ENCODE measurements at regions not wholly inside any gene's neighbourhood (a gene's known extent, or its start where the extent isn't known, plus 50 kb on each side); places are given as distances from the start of the nearest gene placed in this dataset.

DNA sequence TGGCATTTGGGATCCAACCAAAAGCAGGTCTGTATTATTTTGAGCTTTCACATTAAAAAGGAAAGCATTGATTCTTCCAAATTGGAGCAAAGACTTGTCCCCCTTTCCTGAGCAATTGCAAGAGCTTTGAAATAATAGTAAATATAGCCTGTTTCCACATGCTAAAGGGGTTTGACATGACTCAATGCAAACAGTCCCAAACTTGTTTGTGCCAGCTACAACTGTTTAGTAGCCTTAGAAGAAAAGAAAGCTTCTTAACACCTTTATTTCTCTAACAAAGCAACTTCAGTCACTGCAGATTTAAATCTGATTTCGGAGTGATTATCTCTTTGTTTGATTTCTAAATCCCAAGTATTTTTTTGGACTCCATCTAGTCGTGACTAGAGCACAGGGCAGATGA, 180.2 kb downstream of the SEMA6D start:
- intact Hi-C loops (cut with micrococcal nuclease), result no loop called here
- no peak overlapping the region for H3K27ac Mint-ChIP-seq (ENCODE audit: low read depth, unreplicated experiment)
- H3K4me3 Mint-ChIP-seq (ENCODE audit: unreplicated experiment), result no peak overlapping the region
- H3K9me3 Mint-ChIP-seq (ENCODE audit: unreplicated experiment), result no peaks in the 10 kb centered on the region
- H3K27me3 Mint-ChIP-seq (ENCODE audit: insufficient read depth, unreplicated experiment), result no peaks in the 10 kb centered on the region
- H3K36me3 Mint-ChIP-seq (ENCODE audit: insufficient read depth, unreplicated experiment), result no peaks in the 10 kb centered on the region
- ChIA-PET CTCF (interaction anchor here (1.1 kb wide), 2 partner anchors 76 to 182 kb away, joined by 4 read pairs; no protein-coding TSS in a partner anchor), POLR2A (interaction anchor here (1.1 to 1.8 kb wide), 4 partner anchors 11 to 80 kb away, joined by 3 to 4 read pairs (median 4); no protein-coding TSS in a partner anchor)
- BruUV-seq (replicated peaks), result no TSS peak
- no peak for DNase-seq (ENCODE audit: unreplicated experiment)
- H3K4me1 Mint-ChIP-seq (ENCODE audit: insufficient read depth, unreplicated experiment), result peaks cover 10% of the 10 kb centered on the region
- TF ChIP-seq CTCF (IDR thresholded peaks at IDR 0.05; ENCODE audit: unreplicated experiment), result no peak

DNA sequence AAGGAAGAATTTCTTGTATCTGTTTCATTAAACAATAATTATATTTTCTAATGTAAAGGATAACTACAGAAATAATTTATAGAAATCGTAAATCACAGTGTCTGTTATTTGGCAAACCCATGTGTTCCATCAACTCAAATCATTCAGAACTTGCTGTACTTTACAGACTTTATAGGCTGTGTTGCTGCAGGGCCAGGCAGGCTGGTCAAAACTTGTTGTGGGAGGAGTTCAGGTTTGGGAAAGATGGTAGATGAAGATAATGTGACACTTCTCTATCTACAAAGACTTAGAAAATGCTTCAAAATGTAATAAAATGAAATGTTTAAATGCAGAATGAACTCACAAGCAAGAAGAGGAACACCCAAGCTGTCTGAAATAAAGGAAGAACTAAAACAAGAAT, 183.4 kb downstream of the SEMA6D start:
- Mint-ChIP-seq H3K36me3 (ENCODE audit: insufficient read depth, unreplicated experiment) (no peaks in the 10 kb centered on the region), H3K9me3 (ENCODE audit: unreplicated experiment) (peaks cover 12% of the 10 kb centered on the region), H3K27ac (ENCODE audit: low read depth, unreplicated experiment) (peak overlapping the region; percentile 66), H3K27me3 (ENCODE audit: insufficient read depth, unreplicated experiment) (no peaks in the 10 kb centered on the region), H3K4me3 (ENCODE audit: unreplicated experiment) (no peak overlapping the region), H3K4me1 (ENCODE audit: insufficient read depth, unreplicated experiment) (peaks cover 10% of the 10 kb centered on the region)
- ChIA-PET POLR2A (interaction anchor here (0.7 to 3.6 kb wide), 8 partner anchors 9 to 183 kb away, joined by 3 to 31 read pairs (median 4); partner anchors contain the start of gene SEMA6D), CTCF (interaction anchor here (0.9 to 1.8 kb wide), 2 partner anchors 45 to 80 kb away, joined by 3 read pairs; no protein-coding TSS in a partner anchor)
- no TSS peak for BruUV-seq (replicated peaks)
- intact Hi-C loops (cut with micrococcal nuclease), result no loop called here
- no peak for DNase-seq (ENCODE audit: unreplicated experiment)
- TF ChIP-seq CTCF (IDR thresholded peaks at IDR 0.05; ENCODE audit: unreplicated experiment), result no peak

DNA sequence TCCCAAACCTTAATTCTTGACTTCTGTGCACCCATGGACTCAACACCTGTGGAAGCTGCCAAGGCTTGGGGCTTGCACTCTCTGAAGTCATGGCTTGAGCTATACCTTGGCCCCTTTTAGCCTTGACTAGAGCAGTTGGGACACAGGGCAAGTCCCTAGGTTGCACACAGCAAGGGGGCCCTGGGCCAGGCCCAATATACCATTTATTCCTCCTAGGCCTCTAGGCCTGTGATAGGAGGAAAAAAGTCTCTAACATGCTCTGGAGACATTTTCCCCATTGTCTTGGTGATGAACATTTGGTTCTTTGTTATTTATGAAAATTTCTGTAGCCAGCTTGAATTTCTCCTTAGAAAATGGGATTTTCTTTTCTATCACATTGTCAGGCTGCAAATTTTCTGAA, 186.1 kb downstream of the SEMA6D start:
- no peaks in the 10 kb centered on the region for H3K36me3 Mint-ChIP-seq (ENCODE audit: insufficient read depth, unreplicated experiment)
- TF ChIP-seq CTCF (IDR thresholded peaks at IDR 0.05; ENCODE audit: unreplicated experiment), result no peak
- no TSS peak for BruUV-seq (replicated peaks)
- H3K27ac Mint-ChIP-seq (ENCODE audit: low read depth, unreplicated experiment), result no peak overlapping the region
- H3K4me3 Mint-ChIP-seq (ENCODE audit: unreplicated experiment), result no peak overlapping the region
- H3K27me3 Mint-ChIP-seq (ENCODE audit: insufficient read depth, unreplicated experiment), result no peaks in the 10 kb centered on the region
- DNase-seq (ENCODE audit: unreplicated experiment), result no peak
- peaks cover 10% of the 10 kb centered on the region for H3K4me1 Mint-ChIP-seq (ENCODE audit: insufficient read depth, unreplicated experiment)
- ChIA-PET POLR2A (no interaction called here), CTCF (no interaction called here)
- intact Hi-C loops (cut with micrococcal nuclease), result no loop called here
- H3K9me3 Mint-ChIP-seq (ENCODE audit: unreplicated experiment), result peaks cover 12% of the 10 kb centered on the region

GRCh38 chr15:47908486-47908885, 191.2 kb downstream of the SEMA6D start:
- POLR2A ChIA-PET, result interaction anchor here (0.8 to 1.4 kb wide), 2 partner anchors 11 to 18 kb away, joined by 3 to 4 read pairs; no protein-coding TSS in a partner anchor
- CTCF ChIA-PET, result interaction anchor here (0.8 kb wide), 1 partner anchor 89 kb away, joined by 3 read pairs; no protein-coding TSS in a partner anchor
- Mint-ChIP-seq H3K36me3 (ENCODE audit: insufficient read depth, unreplicated experiment) (no peaks in the 10 kb centered on the region), H3K27ac (ENCODE audit: low read depth, unreplicated experiment) (no peak overlapping the region), H3K27me3 (ENCODE audit: insufficient read depth, unreplicated experiment) (no peaks in the 10 kb centered on the region), H3K4me1 (ENCODE audit: insufficient read depth, unreplicated experiment) (no peaks in the 10 kb centered on the region), H3K4me3 (ENCODE audit: unreplicated experiment) (no peak overlapping the region), H3K9me3 (ENCODE audit: unreplicated experiment) (peaks cover 12% of the 10 kb centered on the region)
- TF ChIP-seq CTCF (IDR thresholded peaks at IDR 0.05; ENCODE audit: unreplicated experiment), result no peak
- intact Hi-C loops (cut with micrococcal nuclease), result no loop called here
- BruUV-seq (replicated peaks), result no TSS peak
- no peak for DNase-seq (ENCODE audit: unreplicated experiment)

Measured in MCF 10A (cell line).